ENCODE measurements at regions not wholly inside any gene's neighbourhood (a gene's known extent, or its start where the extent isn't known, plus 50 kb on each side); places are given as distances from the start of the nearest gene placed in this dataset.

DNA sequence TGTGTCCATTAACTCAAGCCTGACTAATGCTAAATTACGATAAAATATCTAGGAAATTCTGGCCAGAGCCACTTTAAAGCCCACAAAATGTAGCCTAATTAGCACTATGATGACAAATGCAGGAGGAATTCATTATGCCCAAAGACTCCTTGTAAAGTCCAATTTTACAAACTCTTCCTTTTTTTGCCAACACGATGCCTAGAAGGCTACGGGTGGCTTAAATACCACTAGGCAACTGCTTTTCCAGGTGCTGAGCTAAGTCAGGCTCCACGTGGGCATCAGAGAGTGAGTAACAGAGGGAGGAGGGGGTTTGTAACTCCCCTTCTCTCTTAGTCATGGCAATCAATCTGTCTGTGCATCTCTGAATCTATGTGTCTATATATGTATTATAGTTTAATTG, 172.4 kb upstream of the NTF3 start:
- no peak for TF ChIP-seq FOSL2 (IDR thresholded peaks at IDR 0.05; ENCODE audit: borderline replicate concordance, low read depth)
- TF ChIP-seq NFIC (IDR thresholded peaks at IDR 0.05; ENCODE audit: borderline replicate concordance): no peak
- TF ChIP-seq TCF12 (IDR thresholded peaks at IDR 0.05): no peak
- no peak for TF ChIP-seq RFX5 (IDR thresholded peaks at IDR 0.05; ENCODE audit: low read length)
- TF ChIP-seq NRF1 (IDR thresholded peaks at IDR 0.05; ENCODE audit: low read depth, low read length): no peak
- no peak for DNase-seq
- no peaks in the 10 kb centered on the region for H3K36me3 ChIP-seq (replicated peaks in 1 of 2; ENCODE audit: control insufficient read depth in 1 of 2, insufficient read depth in 2 of 2, low read length in 1 of 2)
- no peaks in the 10 kb centered on the region for H3K9me2 ChIP-seq
- no peaks in the 10 kb centered on the region for H3F3A ChIP-seq (replicated peaks; ENCODE audit: insufficient read depth)
- H3K27ac ChIP-seq (ENCODE audit: low read depth in 2 of 2, low read length in 1 of 2): no peak overlapping the region
- H4K20me1 ChIP-seq (ENCODE audit: insufficient read depth): no peaks in the 10 kb centered on the region
- ChIA-PET CTCF (no interaction called here), POLR2A (no interaction called here)
- H2AFZ ChIP-seq (ENCODE audit: low read depth): no peak overlapping the region
- no peak overlapping the region for H3K4me2 ChIP-seq
- H3K9me3 ChIP-seq: no peaks in the 10 kb centered on the region
- H3K4me1 ChIP-seq (ENCODE audit: control insufficient read depth in 1 of 2, insufficient read depth in 2 of 2, low read depth in 1 of 2, low read length in 1 of 2): no peaks in the 10 kb centered on the region; a peak in 1 of 4 replicates
- no peaks in the 10 kb centered on the region for H3K79me2 ChIP-seq (ENCODE audit: insufficient read depth)
- no peaks in the 10 kb centered on the region for H3K27me3 ChIP-seq (ENCODE audit: insufficient read depth)
- no peak overlapping the region for H3K4me3 ChIP-seq (ENCODE audit: low read depth in 2 of 2, low read length in 1 of 2)
- 16% methylated on average over 4 of the region's 4 CpGs for WGBS (ENCODE audit: low lambda C conversion rate)
- no peak overlapping the region for H3K9ac ChIP-seq

DNA sequence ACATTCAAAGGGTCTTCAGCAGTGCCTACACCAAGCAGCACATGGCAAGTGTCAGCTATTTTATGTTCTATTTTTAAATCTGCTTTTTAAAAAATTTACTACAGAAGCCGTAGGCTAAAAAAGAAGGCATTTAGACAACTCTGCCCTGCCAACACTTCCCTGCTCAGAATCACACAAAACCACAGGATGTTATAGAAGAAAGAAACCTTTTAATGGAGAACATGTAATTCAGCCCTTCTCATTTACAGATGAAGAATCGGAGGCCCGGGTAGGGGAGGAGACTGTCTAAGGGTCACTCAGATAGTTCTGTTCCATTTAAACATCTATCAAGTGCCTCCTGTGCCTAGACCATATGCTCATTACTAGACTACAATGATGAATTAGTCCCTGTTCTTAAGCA, 171.8 kb upstream of the NTF3 start:
- POLR2A ChIA-PET: no interaction called here
- no peak overlapping the region for H3K9ac ChIP-seq
- TF ChIP-seq FOSL2 (IDR thresholded peaks at IDR 0.05; ENCODE audit: borderline replicate concordance, low read depth) (no peak), MXI1 (IDR thresholded peaks at IDR 0.05; ENCODE audit: low read depth, low read length) (no peak), ELF1 (IDR thresholded peaks at IDR 0.05) (no peak)
- H3K27me3 ChIP-seq (ENCODE audit: insufficient read depth): no peaks in the 10 kb centered on the region
- no peaks in the 10 kb centered on the region for H3K9me2 ChIP-seq
- H3K4me1 ChIP-seq (ENCODE audit: control insufficient read depth in 1 of 2, insufficient read depth in 2 of 2, low read depth in 1 of 2, low read length in 1 of 2): no peaks in the 10 kb centered on the region; a peak in 1 of 4 replicates
- H2AFZ ChIP-seq (ENCODE audit: low read depth): no peak overlapping the region
- H3K27ac ChIP-seq (ENCODE audit: low read depth in 2 of 2, low read length in 1 of 2): no peak overlapping the region
- H3K79me2 ChIP-seq (ENCODE audit: insufficient read depth): no peaks in the 10 kb centered on the region
- H3K4me3 ChIP-seq (ENCODE audit: low read depth in 2 of 2, low read length in 1 of 2): no peak overlapping the region
- no peak for DNase-seq
- no peaks in the 10 kb centered on the region for H3K36me3 ChIP-seq (replicated peaks in 1 of 2; ENCODE audit: control insufficient read depth in 1 of 2, insufficient read depth in 2 of 2, low read length in 1 of 2)
- H3F3A ChIP-seq (replicated peaks; ENCODE audit: insufficient read depth): no peaks in the 10 kb centered on the region
- WGBS (ENCODE audit: low lambda C conversion rate): 74% methylated on average over 3 of the region's 3 CpGs
- H3K4me2 ChIP-seq: no peak overlapping the region
- no peaks in the 10 kb centered on the region for H4K20me1 ChIP-seq (ENCODE audit: insufficient read depth)
- H3K9me3 ChIP-seq: no peaks in the 10 kb centered on the region
- CTCF ChIA-PET: no interaction called here

DNA sequence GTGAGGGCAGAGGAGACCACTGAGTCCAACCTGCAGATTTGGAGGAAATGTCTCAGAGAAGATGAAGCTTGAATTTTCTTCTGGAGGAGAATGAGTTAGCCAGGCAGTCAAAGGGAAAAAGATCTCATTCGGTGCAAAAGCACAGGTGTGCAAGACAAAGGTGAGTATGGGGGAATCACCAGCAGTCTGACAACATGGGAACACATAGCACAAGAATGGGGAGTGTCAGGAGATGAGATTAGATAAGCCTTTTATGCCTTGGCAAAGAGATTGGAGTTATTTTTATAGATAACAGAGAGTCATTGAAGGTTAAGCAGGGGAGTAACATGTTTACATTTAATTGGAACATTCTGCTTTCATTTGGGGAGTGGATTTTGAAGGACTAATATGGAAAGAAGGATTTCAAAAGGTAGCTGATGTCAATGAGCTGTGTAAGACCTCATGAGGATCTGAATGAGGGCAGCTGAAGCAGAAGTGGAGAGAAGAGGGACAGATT, 171.3 kb upstream of the NTF3 start:
- Histone ChIP-seq H3K4me3 (ENCODE audit: low read depth in 2 of 2, low read length in 1 of 2) (no peak overlapping the region), H3F3A (replicated peaks; ENCODE audit: insufficient read depth) (no peaks in the 10 kb centered on the region), H3K27ac (ENCODE audit: low read depth in 2 of 2, low read length in 1 of 2) (no peak overlapping the region), H3K4me1 (ENCODE audit: control insufficient read depth in 1 of 2, insufficient read depth in 2 of 2, low read depth in 1 of 2, low read length in 1 of 2) (no peaks in the 10 kb centered on the region; a peak in 1 of 4 replicates), H3K36me3 (replicated peaks in 1 of 2; ENCODE audit: control insufficient read depth in 1 of 2, insufficient read depth in 2 of 2, low read length in 1 of 2) (no peaks in the 10 kb centered on the region), H3K79me2 (ENCODE audit: insufficient read depth) (no peaks in the 10 kb centered on the region), H3K9me2 (no peaks in the 10 kb centered on the region), H3K4me2 (no peak overlapping the region), H4K20me1 (ENCODE audit: insufficient read depth) (no peaks in the 10 kb centered on the region), H3K9me3 (no peaks in the 10 kb centered on the region), H2AFZ (ENCODE audit: low read depth) (no peak overlapping the region), H3K27me3 (ENCODE audit: insufficient read depth) (no peaks in the 10 kb centered on the region), H3K9ac (no peak overlapping the region)
- CTCF ChIA-PET: no interaction called here
- 44% methylated on average over 1 of the region's 1 CpG for WGBS (ENCODE audit: low lambda C conversion rate)
- no peak for DNase-seq
- no peak for TF ChIP-seq ELF1 (IDR thresholded peaks at IDR 0.05)
- TF ChIP-seq, protein P1, sequence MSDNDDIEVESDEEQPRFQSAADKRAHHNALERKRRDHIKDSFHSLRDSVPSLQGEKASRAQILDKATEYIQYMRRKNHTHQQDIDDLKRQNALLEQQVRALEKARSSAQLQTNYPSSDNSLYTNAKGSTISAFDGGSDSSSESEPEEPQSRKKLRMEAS (IDR thresholded peaks at IDR 0.05; ENCODE audit: low read depth): no peak
- no peak for TF ChIP-seq TEAD4 (IDR thresholded peaks at IDR 0.05; ENCODE audit: borderline replicate concordance, insufficient read depth)
- TF ChIP-seq RCOR1 (IDR thresholded peaks at IDR 0.05; ENCODE audit: low read length): no peak
- no peak for TF ChIP-seq NRF1 (IDR thresholded peaks at IDR 0.05; ENCODE audit: low read depth, low read length)
- TF ChIP-seq RFX5 (IDR thresholded peaks at IDR 0.05; ENCODE audit: low read length): no peak
- TF ChIP-seq, protein P2, sequence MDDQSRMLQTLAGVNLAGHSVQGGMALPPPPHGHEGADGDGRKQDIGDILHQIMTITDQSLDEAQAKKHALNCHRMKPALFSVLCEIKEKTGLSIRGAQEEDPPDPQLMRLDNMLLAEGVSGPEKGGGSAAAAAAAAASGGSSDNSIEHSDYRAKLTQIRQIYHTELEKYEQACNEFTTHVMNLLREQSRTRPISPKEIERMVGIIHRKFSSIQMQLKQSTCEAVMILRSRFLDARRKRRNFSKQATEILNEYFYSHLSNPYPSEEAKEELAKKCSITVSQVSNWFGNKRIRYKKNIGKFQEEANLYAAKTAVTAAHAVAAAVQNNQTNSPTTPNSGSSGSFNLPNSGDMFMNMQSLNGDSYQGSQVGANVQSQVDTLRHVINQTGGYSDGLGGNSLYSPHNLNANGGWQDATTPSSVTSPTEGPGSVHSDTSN (IDR thresholded peaks at IDR 0.05): no peak
- TF ChIP-seq, protein P3, sequence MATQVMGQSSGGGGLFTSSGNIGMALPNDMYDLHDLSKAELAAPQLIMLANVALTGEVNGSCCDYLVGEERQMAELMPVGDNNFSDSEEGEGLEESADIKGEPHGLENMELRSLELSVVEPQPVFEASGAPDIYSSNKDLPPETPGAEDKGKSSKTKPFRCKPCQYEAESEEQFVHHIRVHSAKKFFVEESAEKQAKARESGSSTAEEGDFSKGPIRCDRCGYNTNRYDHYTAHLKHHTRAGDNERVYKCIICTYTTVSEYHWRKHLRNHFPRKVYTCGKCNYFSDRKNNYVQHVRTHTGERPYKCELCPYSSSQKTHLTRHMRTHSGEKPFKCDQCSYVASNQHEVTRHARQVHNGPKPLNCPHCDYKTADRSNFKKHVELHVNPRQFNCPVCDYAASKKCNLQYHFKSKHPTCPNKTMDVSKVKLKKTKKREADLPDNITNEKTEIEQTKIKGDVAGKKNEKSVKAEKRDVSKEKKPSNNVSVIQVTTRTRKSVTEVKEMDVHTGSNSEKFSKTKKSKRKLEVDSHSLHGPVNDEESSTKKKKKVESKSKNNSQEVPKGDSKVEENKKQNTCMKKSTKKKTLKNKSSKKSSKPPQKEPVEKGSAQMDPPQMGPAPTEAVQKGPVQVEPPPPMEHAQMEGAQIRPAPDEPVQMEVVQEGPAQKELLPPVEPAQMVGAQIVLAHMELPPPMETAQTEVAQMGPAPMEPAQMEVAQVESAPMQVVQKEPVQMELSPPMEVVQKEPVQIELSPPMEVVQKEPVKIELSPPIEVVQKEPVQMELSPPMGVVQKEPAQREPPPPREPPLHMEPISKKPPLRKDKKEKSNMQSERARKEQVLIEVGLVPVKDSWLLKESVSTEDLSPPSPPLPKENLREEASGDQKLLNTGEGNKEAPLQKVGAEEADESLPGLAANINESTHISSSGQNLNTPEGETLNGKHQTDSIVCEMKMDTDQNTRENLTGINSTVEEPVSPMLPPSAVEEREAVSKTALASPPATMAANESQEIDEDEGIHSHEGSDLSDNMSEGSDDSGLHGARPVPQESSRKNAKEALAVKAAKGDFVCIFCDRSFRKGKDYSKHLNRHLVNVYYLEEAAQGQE (IDR thresholded peaks at IDR 0.05; ENCODE audit: low read depth, low read length): no peak
- TF ChIP-seq, protein P4, sequence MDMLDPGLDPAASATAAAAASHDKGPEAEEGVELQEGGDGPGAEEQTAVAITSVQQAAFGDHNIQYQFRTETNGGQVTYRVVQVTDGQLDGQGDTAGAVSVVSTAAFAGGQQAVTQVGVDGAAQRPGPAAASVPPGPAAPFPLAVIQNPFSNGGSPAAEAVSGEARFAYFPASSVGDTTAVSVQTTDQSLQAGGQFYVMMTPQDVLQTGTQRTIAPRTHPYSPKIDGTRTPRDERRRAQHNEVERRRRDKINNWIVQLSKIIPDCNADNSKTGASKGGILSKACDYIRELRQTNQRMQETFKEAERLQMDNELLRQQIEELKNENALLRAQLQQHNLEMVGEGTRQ (IDR thresholded peaks at IDR 0.05; ENCODE audit: borderline replicate concordance, low read depth, low read length): no peak
- no peak for TF ChIP-seq SIN3A (IDR thresholded peaks at IDR 0.05; ENCODE audit: borderline replicate concordance, low read depth, low read length)
- no peak for TF ChIP-seq EZH2phosphoT487 (IDR thresholded peaks at IDR 0.05; ENCODE audit: borderline replicate concordance, low read depth)
- POLR2A ChIA-PET: no interaction called here
